Liver (tissue), 3 donors: ENCODE measurements at regions not wholly inside any gene's neighbourhood (a gene's known extent, or its start where the extent isn't known, plus 50 kb on each side); places are given as distances from the start of the nearest gene placed in this dataset.

Experiments used
- ATF3 ChIP-seq: IDR thresholded peaks from 2 replicates; pipeline ENCODE4 v1.6.1; 2016; ENCODE audit warnings: antibody characterized with exemption
- CTCF ChIP-seq: fragments of 150-350 bp; IDR thresholded peaks from 2 replicates; pipeline ENCODE4 v1.5.1; 2017; ENCODE audit warnings: improper control_type of control experiment, low read depth, low read length; ENCODE audit not compliant: missing input control
- GABPA ChIP-seq, 2 donors: IDR thresholded peaks in 1 of 2; conservative IDR thresholded peaks in 1 of 2; 2 replicates each; pipeline ENCODE4 v1.6.1; 2016; ENCODE audit warnings: antibody characterized with exemption in 2 of 2, mild to moderate bottlenecking in 1 of 2, moderate library complexity in 1 of 2
- JUND ChIP-seq, 2 donors: IDR thresholded peaks; 2 replicates each; pipeline ENCODE4 v1.6.1; 2016; ENCODE audit warnings: antibody characterized with exemption in 2 of 2
- MAX ChIP-seq: IDR thresholded peaks from 2 replicates; pipeline ENCODE4 v1.6.1; 2016; ENCODE audit warnings: antibody characterized with exemption
- RAD21 ChIP-seq, 2 donors: IDR thresholded peaks; 2 replicates each; pipeline ENCODE4 v1.6.1; 2016; ENCODE audit warnings: antibody characterized with exemption in 2 of 2, mild to moderate bottlenecking in 2 of 2
- REST ChIP-seq: IDR thresholded peaks from 2 replicates; pipeline ENCODE4 v1.6.1; 2016; ENCODE audit warnings: antibody characterized with exemption, mild to moderate bottlenecking
- RXRA ChIP-seq, 2 donors: IDR thresholded peaks; 2 replicates each; pipeline ENCODE4 v1.6.1; 2017 to 2018; ENCODE audit warnings: antibody characterized with exemption in 2 of 2, mild to moderate bottlenecking in 1 of 2
- ZBTB33 ChIP-seq: IDR thresholded peaks from 2 replicates; pipeline ENCODE4 v1.6.1; 2016; ENCODE audit warnings: antibody characterized with exemption
- donor health status: healthy.
- donor health status: healthy.

- TF ChIP-seq CTCF (no peak), MAX (no peak), ATF3 (no peak), RXRA (IDR thresholded peaks at IDR 0.05) (no peak), ZBTB33 (no peak), JUND (IDR thresholded peaks at IDR 0.05) (no peak), GABPA (IDR thresholded peaks at IDR 0.05 in 1 of 2, conservative IDR thresholded peaks at IDR 0.05 in 1 of 2) (peak in 1 of 2 donors; percentile 24), RAD21 (IDR thresholded peaks at IDR 0.05) (no peak), REST (no peak)
Measured at GRCh38 chr15:55007561-55007960, 189.2 kb downstream of the RSL24D1 start.
